Fibroblast of skin of left biceps (primary cell): ENCODE measurements at regions not wholly inside any gene's neighbourhood (a gene's known extent, or its start where the extent isn't known, plus 50 kb on each side); places are given as distances from the start of the nearest gene placed in this dataset.

Source experiments
- DNase-seq, 2 experiments: peaks; one replicate each; pipeline ENCODE4 v3.0.0-alpha.2; 2013; ENCODE audit warnings: low read depth in 2 of 2

DNA sequence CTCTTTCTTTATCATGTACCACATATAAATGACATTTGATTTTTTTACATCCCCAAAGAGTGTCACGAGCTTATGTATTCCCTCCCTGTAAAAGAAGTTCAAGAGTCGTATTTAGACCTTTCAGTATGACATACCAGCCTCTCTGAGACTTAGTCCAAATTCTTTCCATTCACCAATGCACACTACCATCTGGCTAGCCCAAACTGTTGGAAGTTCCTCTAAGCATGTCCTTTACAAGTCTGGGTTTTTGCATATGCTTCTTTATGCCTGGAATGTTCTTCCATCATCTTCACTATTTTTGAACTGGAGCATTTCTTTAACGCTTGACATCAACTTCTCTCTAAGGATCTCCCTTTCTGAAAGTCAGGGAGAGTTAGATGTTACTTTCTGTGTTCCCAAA, 68.5 kb upstream of the RGS6 start:
- no peak for DNase-seq
